Fibroblast of mammary gland (primary cell): ENCODE measurements at regions not wholly inside any gene's neighbourhood (a gene's known extent, or its start where the extent isn't known, plus 50 kb on each side); places are given as distances from the start of the nearest gene placed in this dataset.
"Not testable (repeated sequence)": the region's sequence is repeated elsewhere in the genome, so short reads cannot be mapped to it uniquely, and the experiment has no call there.

ENCODE experiments used
- DNase-seq: peaks from one replicate; pipeline ENCODE4 v3.0.0-alpha.2; 2010; ENCODE audit warnings: low read depth
- H3K4me3 ChIP-seq: 2 replicates; pipeline ENCODE4 v1.5.1; 2011; ENCODE audit warnings: low read depth, mild to moderate bottlenecking, low read length, moderate library complexity; ENCODE audit not compliant: control insufficient read depth
- CTCF ChIP-seq: conservative IDR thresholded peaks from 2 replicates; pipeline ENCODE4 v1.5.1; 2011; ENCODE audit warnings: low read depth, low read length, inconsistent platforms; ENCODE audit not compliant: control insufficient read depth, insufficient read depth

GRCh38 chr21:28167366-28167765 is 825.3 kb downstream of the LTN1 start:
- TF ChIP-seq CTCF, result no peak
- H3K4me3 ChIP-seq, result no peak overlapping the region
- DNase-seq, result no peak

DNA sequence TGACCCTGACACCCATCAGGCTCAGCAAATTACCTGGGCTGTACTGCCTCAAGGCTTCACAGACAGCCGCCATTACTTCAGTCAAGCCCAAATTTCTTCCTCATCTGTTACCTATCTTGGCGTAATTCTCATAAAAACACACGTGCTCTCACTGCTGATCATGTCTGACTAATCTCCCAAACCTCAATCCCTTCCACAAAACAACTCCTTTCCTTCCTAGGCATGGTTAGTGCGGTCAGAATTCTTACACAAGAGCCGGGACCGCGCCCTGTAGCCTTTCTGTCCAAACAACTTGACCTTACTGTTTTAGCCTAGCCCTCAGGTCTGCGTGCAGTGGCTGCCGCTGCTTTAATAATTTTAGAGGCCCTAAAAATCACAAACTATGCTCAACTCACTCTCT is 828.2 kb downstream of the LTN1 start:
- not testable (repeated sequence) for DNase-seq, H3K4me3 ChIP-seq

GRCh38 chr21:28162052-28162451 is 830.6 kb downstream of the LTN1 start:
- not testable (repeated sequence) for H3K4me3 ChIP-seq, DNase-seq

DNA sequence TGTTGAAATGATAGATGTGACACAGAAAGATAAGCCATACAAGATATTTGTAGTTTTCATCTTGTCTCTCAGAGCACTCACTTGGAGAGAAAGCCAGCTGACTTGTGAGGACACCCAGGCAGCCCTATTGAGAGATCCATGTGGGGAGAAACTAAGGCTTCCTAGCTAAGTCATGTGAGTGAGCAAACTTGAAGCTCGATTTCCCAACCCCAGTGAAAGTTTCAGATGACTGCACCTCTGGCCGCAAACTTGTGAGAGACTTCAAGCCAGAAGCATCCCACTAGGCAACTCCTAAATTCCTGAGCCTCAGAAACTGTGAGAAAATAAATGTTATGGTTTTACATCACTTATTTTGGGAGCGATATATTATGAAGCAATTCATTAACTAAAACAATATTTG is 832.3 kb downstream of the LTN1 start:
- DNase-seq, result peak; percentile 37
- TF ChIP-seq CTCF, result no peak
- H3K4me3 ChIP-seq, result no peak overlapping the region

- TF ChIP-seq CTCF, result no peak
- no peak overlapping the region for H3K4me3 ChIP-seq
- DNase-seq, result no peak
Observed at GRCh38 chr21:28159396-28159795, 833.3 kb downstream of the LTN1 start.

DNA sequence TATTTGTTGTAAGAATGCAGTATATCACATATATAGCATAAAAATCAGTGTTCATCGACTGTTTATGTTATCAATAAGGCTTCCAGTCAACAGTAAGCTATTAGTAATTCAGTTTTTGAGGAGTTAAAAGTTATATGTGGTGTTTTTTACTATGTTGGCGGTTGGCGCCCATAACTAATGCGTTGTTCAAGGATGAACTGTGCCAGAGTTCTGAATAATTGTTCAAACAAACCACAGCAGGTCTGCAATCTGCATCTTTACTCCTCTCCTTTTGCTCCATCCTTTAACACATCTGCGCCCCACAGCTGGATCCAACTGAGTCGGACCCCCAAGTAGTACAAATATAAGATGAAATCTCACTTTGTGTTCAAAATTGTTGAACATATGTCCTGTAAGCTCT is 836.1 kb downstream of the LTN1 start:
- no peak for TF ChIP-seq CTCF

DNA sequence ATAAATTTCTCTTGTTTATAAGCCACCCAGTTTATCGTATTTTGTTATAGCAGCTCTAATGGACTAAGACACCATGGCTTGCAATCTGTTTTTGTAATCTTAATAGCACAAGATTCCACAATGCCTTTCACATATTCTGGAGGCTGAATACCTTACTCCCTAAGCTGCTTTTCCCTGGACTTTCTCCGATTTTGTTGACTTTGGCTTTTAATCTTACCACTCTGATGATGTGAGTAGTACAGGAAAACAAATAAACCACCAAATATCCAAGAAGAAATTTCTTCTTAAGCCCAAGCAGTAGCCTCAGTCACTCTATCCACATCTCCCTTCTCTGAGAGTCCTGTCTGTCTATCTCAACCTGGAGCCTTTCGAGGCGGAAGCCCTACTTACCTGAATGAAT is 838.6 kb downstream of the LTN1 start:
- H3K4me3 ChIP-seq, result no peak overlapping the region
- no peak for TF ChIP-seq CTCF
- DNase-seq, result no peak

More for the DNA sequence above, 836.1 kb downstream of the LTN1 start:
- no peak for DNase-seq
- no peak overlapping the region for H3K4me3 ChIP-seq

GRCh38 chr21:28152732-28153131 is 839.9 kb downstream of the LTN1 start:
- no peak for TF ChIP-seq CTCF
- H3K4me3 ChIP-seq, result no peak overlapping the region
- no peak for DNase-seq
